ENCODE measurements at regions not wholly inside any gene's neighbourhood (a gene's known extent, or its start where the extent isn't known, plus 50 kb on each side); places are given as distances from the start of the nearest gene placed in this dataset.
A peak's percentile ranks its signal among the peaks of the same experiment; 100 is the strongest.
"Not testable (repeated sequence)": the region's sequence is repeated elsewhere in the genome, so short reads cannot be mapped to it uniquely, and the experiment has no call there.

GRCh38 chr2:17255071-17255470, 263.2 kb downstream of the RAD51AP2 start:
- DNase-seq (ENCODE audit: low read depth), result no peak

DNA sequence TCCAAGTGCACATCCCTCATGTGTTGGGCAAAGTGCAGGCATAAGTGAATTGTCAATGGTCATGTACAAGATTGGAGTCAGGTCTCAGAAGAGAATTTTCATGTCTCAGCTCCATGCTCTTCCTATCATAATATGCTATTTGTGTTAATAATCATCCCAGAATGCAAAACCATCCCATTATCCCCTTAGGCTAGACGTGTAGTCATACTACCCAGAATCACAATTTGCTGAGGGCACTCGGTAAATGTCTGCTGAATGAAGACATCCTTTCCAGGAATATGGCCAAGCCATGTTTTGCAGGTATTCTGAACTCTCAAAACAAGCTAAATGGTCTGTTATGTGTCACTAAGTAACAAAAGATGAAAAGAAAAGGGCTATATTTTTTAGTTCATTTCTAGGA, 263.8 kb downstream of the RAD51AP2 start:
- DNase-seq (ENCODE audit: low read depth), result no peak

- DNase-seq (ENCODE audit: low read depth), result no peak
Observed at GRCh38 chr2:17252258-17252657, 266.0 kb downstream of the RAD51AP2 start.

- no peak for DNase-seq (ENCODE audit: low read depth)
Observed at GRCh38 chr2:17251171-17251570, 267.1 kb downstream of the RAD51AP2 start.

DNA sequence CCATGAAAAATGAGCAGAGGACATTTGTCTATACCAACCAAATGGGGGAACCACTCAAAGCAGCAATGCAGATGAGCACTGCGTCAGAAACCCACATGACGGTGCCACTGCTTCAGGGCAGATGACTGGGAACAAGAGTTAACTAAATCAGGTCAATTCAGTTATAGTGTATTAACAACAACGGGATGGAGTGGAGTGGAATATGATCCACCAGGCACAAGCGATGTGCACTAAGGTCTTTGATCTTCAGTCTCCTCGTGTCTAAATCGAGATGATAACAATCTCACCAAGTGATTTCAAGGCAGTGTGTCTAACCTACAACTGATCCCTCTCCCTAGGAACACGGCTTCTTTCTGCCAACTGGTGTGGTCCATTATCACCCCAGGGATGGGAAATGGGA, 269.0 kb downstream of the RAD51AP2 start:
- no peak for DNase-seq (ENCODE audit: low read depth)

DNA sequence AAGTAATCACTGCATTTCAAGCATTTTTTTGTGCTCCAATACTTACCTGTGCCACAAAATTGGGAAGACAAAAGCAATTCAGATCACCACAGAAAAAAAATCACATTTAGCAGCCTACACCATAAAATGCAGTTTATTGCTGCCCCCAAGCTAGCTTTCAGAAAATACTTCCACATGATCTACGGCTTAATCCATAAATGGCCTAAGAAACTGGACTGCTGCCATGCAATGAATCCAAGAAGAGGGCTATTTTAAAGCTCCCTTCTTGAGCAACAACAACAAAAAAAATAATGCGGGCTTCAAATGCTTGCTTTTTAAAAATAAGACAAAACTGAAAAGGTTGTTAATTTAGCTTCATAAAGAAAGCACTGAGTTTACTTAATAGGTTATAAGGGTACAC, 272.3 kb downstream of the RAD51AP2 start:
- peak; percentile 29 for DNase-seq (ENCODE audit: low read depth)

DNA sequence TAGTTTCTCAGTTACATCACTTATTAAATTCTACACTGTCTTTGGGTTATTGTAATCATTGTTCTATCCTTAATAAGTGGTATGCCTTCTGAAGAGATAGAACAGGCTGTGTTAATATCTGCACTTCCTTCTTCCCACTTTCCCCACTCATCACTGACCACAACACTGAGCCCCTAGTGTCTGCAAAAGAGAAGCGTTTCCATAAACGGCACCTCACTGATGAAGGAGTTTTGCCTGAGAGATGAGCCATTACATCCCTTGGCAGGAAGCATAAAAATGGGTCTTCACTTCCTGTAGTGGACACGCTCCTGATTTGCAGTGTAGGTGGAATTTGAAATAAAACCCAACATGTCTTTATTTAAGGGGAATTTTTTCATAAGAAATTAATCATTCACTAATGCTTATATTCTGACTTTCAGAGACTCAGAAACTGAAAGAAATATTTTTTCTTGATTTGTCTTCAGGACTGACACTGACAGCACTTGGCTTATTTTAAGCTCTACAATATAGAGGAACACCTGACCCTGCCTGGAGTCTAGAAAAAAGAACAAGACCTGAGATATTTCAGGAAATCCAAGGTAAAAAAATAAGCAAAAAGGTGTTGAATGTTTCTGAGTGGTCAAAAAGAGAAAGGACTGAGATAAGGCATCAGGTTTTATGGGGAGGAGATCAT, 275.3 kb downstream of the RAD51AP2 start:
- no peak for DNase-seq (ENCODE audit: low read depth)

DNA sequence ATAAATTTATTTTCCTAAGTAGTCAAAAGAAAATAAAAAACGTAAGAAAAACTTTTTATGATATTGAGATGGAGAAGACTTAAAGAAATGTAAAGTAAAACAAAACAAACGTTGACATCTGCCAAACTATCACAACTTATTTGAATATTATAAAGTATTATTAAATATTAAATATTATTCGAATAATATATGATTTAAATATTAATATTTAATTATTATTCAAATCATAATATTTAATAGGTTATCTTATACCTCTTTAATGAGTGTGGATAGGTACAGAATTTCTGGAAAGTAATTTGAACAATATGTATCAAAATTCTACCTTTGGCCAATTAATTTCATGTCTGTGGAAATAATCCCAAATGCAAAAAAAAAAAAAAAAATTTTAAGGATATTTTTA, 278.7 kb downstream of the RAD51AP2 start:
- DNase-seq (ENCODE audit: low read depth), result no peak

- DNase-seq (ENCODE audit: low read depth), result no peak
Observed at GRCh38 chr2:17235167-17235566, 283.1 kb downstream of the RAD51AP2 start.

DNA sequence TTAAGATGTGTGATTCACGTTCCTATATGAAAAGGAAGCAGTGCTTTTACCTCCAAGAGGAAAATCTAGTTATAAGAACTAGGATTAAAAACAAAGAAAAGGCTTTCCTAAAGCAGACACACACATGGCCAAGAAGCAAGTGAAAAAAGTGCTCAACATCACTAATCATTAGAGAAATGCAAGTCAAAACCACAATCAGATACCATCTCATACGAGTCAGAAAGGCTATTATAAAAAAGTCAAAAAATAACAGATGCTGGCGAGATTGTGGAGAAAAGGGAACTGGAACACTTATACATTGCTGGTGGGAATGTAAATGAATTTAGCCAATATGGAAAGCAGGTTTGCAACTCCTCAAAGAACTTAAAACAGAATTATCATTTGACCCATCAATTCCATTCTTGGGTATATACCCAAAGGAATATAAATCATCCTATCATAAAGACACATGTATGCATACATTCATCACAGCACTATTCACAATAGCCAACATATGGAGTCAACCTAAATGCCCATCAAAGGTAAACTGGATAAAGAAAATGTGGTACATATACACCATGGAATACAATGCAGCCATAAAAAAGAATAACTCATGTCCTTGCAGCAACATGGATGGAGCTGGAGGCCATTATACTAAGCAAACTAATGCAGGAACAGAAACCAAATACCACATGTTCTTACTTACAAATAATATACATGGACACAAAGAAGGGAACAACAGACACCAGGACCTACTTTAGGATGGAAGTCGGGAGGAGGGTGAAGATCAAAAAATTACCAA, 285.3 kb downstream of the RAD51AP2 start:
- no peak for DNase-seq (ENCODE audit: low read depth)

GRCh38 chr2:17231394-17231965, 286.8 kb downstream of the RAD51AP2 start:
- DNase-seq (ENCODE audit: low read depth), result no peak

DNA sequence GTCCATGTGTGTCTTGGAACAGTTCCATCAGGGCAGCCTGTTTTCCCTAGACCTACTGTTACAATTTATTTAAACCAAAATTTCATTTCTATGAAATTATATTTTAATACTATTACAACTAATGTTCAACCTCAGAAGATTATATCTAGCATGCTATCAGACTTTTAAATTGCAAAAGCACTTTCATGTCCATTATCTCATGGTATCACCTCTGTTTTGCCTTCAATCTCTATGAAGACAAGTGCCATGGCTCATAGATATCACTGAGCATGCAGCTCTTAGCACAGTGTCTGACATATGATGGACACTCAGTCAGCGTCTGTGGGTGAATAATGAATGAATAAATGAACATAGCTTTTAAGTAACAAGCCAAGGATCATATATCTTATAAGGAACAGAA, 288.8 kb downstream of the RAD51AP2 start:
- no peak for DNase-seq (ENCODE audit: low read depth)

- no peak for DNase-seq (ENCODE audit: low read depth)
Observed at GRCh38 chr2:17228461-17228860, 289.8 kb downstream of the RAD51AP2 start.

DNA sequence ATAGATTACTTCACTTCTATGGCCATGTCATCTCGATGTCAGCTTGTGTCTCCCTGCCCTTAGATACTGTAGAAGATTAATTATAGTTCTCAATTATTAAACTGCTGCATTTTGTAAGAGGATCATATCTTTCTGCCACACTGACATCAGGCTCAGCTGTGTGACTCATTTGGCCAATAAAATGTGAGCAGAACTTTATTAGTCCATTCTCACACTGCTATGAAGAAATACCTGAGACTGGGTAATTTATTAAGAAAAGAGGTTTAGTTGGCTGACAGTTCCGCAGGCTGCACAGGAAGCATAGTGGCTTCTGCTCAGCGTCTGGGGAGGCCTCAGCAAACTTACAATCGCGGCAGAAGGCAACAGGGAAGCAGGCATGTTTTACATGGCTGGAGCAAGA, 290.4 kb downstream of the RAD51AP2 start:
- no peak for DNase-seq (ENCODE audit: low read depth)

GRCh38 chr2:17226941-17227490, 291.2 kb downstream of the RAD51AP2 start:
- no peak for DNase-seq (ENCODE audit: low read depth)

DNA sequence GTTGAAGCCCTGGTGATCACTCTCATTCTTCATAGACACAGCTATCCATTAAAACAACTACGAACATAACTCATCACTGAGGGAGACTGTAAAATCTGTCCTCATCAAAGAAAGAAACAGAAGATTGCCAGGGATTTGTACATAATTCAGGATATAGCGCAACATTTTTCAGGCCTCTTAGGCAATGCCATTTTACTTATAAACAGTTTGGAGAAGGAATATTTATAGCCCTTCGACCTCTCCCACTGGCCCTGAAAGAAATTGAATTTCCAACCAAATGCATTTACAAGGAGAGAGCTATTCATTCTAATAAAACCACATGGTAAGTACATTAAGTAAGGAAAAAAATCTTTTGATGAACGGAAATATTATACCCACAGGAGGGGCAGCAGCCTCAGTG, 295.0 kb downstream of the RAD51AP2 start:
- DNase-seq (ENCODE audit: low read depth), result no peak

DNA sequence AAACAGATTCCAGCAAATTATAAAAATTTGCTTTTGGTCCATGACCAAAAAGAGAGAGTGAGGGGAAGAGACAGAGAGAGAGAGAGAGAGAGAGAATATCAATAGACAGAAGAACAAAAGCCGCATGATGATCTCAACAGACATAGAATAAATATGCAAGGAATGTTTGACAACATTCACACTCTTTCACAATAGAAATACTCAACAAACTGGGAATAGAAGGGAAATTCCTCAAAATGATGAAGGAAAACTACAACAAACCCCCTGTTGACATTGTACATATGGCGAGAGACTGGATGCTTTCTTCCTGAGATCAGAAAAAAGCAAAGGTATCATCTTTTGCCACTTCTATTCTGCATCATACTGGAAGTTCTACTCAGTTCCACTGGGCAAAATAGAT, 309.7 kb downstream of the RAD51AP2 start:
- DNase-seq (ENCODE audit: low read depth), result peak; percentile 6

DNA sequence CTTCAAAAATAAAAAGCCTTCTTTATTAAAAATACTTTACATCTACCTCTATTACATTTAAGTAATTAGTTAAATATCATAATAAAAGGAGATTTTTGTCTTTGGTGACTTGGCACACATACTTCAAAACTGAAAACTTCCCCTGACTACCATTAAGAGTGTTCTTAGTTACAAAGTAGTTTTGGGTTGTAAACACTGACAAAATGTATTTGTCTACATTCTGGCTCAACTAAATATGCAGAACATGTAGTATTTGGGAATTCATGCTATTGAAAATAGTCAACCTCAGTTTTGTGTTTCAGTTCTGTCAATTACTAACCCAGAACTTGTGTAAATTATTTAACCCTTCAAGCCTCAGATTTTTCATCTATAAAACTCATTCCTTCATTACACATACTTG, 311.5 kb downstream of the RAD51AP2 start:
- DNase-seq (ENCODE audit: low read depth), result no peak

DNA sequence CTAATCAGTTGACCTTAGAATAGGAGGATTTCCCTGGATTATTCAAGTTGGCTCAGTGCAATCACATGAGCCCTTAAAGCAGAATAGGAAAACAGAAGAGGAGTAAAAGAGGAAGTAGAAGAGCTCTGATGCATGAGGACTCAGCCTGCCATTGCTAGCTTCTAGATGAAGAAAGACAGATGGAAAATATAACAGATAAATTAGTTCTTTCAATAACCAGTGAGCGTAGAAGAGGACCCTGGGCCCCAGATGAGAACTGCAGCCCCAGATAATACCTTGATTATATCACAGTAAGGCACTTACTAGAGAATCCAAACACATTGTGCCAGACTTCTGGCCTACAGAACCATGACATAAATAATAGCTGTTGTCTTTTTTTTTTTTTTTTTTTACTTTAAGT, 314.0 kb downstream of the RAD51AP2 start:
- not testable (repeated sequence) for DNase-seq (ENCODE audit: low read depth)

DNA sequence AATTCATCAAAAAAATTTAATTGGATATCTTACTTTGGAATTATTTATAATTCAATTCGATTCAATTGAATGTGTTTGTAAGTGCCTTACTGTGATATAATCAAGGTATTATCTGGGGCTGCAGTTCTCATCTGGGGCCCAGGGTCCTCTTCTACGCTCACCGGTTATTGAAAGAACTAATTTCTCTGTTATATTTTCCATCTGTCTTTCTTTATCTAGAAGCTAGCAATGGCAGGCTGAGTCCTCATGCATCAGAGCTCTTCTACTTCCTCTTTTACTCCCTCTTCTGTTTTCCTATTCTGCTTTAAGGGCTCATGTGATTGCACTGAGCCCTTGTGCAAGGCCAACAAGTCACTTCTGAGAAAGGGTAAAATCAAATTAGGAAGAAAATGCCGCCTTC, 315.6 kb downstream of the RAD51AP2 start:
- not testable (repeated sequence) for DNase-seq (ENCODE audit: low read depth)

GRCh38 chr2:17199741-17200140, 318.5 kb downstream of the RAD51AP2 start:
- DNase-seq (ENCODE audit: low read depth), result no peak

- no peak for DNase-seq (ENCODE audit: low read depth)
Observed at GRCh38 chr2:17196380-17196779, 321.9 kb downstream of the RAD51AP2 start.

DNA sequence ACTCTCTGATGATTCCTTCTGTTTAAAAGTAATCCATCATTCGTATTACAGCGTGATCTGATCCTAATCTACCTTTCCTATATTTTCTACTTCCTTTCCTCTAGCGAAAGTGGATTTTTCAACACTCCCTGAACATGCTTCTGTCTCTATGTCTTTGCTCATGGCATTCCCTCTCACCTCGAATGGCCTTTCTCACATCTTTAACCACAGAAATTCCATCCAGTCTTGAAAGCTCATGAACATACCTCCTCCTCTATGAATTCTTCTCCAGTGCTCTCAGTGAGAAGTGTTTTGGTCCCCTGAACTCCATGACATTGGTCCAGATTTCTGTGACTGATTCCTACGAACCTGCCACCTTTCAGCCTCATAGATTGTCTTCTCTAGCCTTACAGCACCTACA, 323.2 kb downstream of the RAD51AP2 start:
- DNase-seq (ENCODE audit: low read depth), result no peak

Data from stromal cell of bone marrow (primary cell).